Neural progenitor cell (in vitro differentiated cells): ENCODE measurements at regions not wholly inside any gene's neighbourhood (a gene's known extent, or its start where the extent isn't known, plus 50 kb on each side); places are given as distances from the start of the nearest gene placed in this dataset.

ENCODE experiments used
- CTCF ChIP-seq: fragments of 200-600 bp; sonication (generic); IDR thresholded peaks from 2 replicates; pipeline ENCODE4 v1.5.1; 2017; ENCODE audit warnings: antibody characterized with exemption, mild to moderate bottlenecking
- EZH2 ChIP-seq: fragments of 200-600 bp; sonication (generic); IDR thresholded peaks from 2 replicates; pipeline ENCODE4 v1.6.1; 2017; ENCODE audit warnings: antibody characterized with exemption, mild to moderate bottlenecking, moderate library complexity

GRCh38 chr6:100952006-100952405, 70.9 kb upstream of the ASCC3 start:
- TF ChIP-seq CTCF: no peak
- TF ChIP-seq EZH2: no peak
